ENCODE measurements at regions not wholly inside any gene's neighbourhood (a gene's known extent, or its start where the extent isn't known, plus 50 kb on each side); places are given as distances from the start of the nearest gene placed in this dataset.

GRCh38 chr6:102655823-102656222, 1262.3 kb downstream of the GRIK2 start:
- TF ChIP-seq, protein P1, sequence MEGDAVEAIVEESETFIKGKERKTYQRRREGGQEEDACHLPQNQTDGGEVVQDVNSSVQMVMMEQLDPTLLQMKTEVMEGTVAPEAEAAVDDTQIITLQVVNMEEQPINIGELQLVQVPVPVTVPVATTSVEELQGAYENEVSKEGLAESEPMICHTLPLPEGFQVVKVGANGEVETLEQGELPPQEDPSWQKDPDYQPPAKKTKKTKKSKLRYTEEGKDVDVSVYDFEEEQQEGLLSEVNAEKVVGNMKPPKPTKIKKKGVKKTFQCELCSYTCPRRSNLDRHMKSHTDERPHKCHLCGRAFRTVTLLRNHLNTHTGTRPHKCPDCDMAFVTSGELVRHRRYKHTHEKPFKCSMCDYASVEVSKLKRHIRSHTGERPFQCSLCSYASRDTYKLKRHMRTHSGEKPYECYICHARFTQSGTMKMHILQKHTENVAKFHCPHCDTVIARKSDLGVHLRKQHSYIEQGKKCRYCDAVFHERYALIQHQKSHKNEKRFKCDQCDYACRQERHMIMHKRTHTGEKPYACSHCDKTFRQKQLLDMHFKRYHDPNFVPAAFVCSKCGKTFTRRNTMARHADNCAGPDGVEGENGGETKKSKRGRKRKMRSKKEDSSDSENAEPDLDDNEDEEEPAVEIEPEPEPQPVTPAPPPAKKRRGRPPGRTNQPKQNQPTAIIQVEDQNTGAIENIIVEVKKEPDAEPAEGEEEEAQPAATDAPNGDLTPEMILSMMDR (IDR thresholded peaks at IDR 0.05): no peak
- Mint-ChIP-seq H3K9me3 (ENCODE audit: low read depth) (no peaks in the 10 kb centered on the region), H3K4me1 (ENCODE audit: low read depth) (peaks cover 23% of the 10 kb centered on the region), H3K4me3 (ENCODE audit: unreplicated experiment) (no peak overlapping the region), H3K36me3 (ENCODE audit: low read depth) (no peaks in the 10 kb centered on the region), H3K27me3 (ENCODE audit: low read depth) (no peaks in the 10 kb centered on the region), H3K27ac (ENCODE audit: unreplicated experiment) (no peak overlapping the region)
- DNase-seq (ENCODE audit: low spot score): no peak

- no peaks in the 10 kb centered on the region for H3K27me3 Mint-ChIP-seq (ENCODE audit: low read depth)
- H3K9me3 Mint-ChIP-seq (ENCODE audit: low read depth): peaks cover 3% of the 10 kb centered on the region
- no peak for DNase-seq (ENCODE audit: low spot score)
- H3K36me3 Mint-ChIP-seq (ENCODE audit: low read depth): no peaks in the 10 kb centered on the region
- no peaks in the 10 kb centered on the region for H3K4me1 Mint-ChIP-seq (ENCODE audit: low read depth)
- no peak overlapping the region for H3K4me3 Mint-ChIP-seq (ENCODE audit: unreplicated experiment)
- H3K27ac Mint-ChIP-seq (ENCODE audit: unreplicated experiment): no peak overlapping the region
- TF ChIP-seq, protein P1 (IDR thresholded peaks at IDR 0.05): no peak
Observed at GRCh38 chr6:102641426-102641825, 1247.9 kb downstream of the GRIK2 start.

DNA sequence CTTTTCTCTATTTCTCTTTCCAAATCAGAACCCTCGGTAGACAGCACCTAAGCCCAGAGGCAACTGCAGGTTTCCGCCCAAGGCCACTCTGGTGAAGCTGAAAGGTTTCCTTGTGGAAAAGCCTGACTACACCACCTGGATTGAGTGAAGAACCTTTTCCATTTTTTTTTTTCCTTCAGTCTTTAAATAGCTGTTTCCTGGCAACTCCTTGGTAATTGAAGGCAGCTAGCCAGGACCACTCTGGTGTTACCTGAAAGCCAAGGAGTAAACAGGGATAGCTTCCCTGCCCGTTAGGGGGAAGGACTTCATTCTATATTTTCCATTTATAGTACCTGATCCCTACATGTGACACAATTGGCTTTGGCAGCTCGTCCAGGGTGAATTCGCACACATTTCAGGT, 1238.4 kb downstream of the GRIK2 start:
- no peak for DNase-seq (ENCODE audit: low spot score)
- Mint-ChIP-seq H3K27ac (ENCODE audit: unreplicated experiment) (no peak overlapping the region), H3K9me3 (ENCODE audit: low read depth) (peaks cover 6% of the 10 kb centered on the region), H3K4me3 (ENCODE audit: unreplicated experiment) (no peak overlapping the region), H3K36me3 (ENCODE audit: low read depth) (peaks cover 3% of the 10 kb centered on the region), H3K4me1 (ENCODE audit: low read depth) (no peaks in the 10 kb centered on the region), H3K27me3 (ENCODE audit: low read depth) (no peaks in the 10 kb centered on the region)
- TF ChIP-seq, protein P1 (IDR thresholded peaks at IDR 0.05): no peak

- H3K9me3 Mint-ChIP-seq (ENCODE audit: low read depth): no peaks in the 10 kb centered on the region
- no peak overlapping the region for H3K27ac Mint-ChIP-seq (ENCODE audit: unreplicated experiment)
- H3K36me3 Mint-ChIP-seq (ENCODE audit: low read depth): no peaks in the 10 kb centered on the region
- DNase-seq (ENCODE audit: low spot score): no peak
- TF ChIP-seq, protein P1 (IDR thresholded peaks at IDR 0.05): no peak
- peaks cover 5% of the 10 kb centered on the region for H3K27me3 Mint-ChIP-seq (ENCODE audit: low read depth)
- no peaks in the 10 kb centered on the region for H3K4me1 Mint-ChIP-seq (ENCODE audit: low read depth)
- no peak overlapping the region for H3K4me3 Mint-ChIP-seq (ENCODE audit: unreplicated experiment)
Observed at GRCh38 chr6:102623201-102623600, 1229.7 kb downstream of the GRIK2 start.

GRCh38 chr6:102619585-102619984, 1226.1 kb downstream of the GRIK2 start:
- Mint-ChIP-seq H3K4me3 (ENCODE audit: unreplicated experiment) (no peak overlapping the region), H3K27ac (ENCODE audit: unreplicated experiment) (no peak overlapping the region), H3K4me1 (ENCODE audit: low read depth) (no peaks in the 10 kb centered on the region), H3K36me3 (ENCODE audit: low read depth) (no peaks in the 10 kb centered on the region), H3K27me3 (ENCODE audit: low read depth) (no peaks in the 10 kb centered on the region), H3K9me3 (ENCODE audit: low read depth) (peaks cover 6% of the 10 kb centered on the region)
- TF ChIP-seq, protein P1 (IDR thresholded peaks at IDR 0.05): peak; percentile 87
- no peak for DNase-seq (ENCODE audit: low spot score)
